Ovary (tissue), 7 donors: ENCODE measurements at regions not wholly inside any gene's neighbourhood (a gene's known extent, or its start where the extent isn't known, plus 50 kb on each side); places are given as distances from the start of the nearest gene placed in this dataset.
"Not testable (repeated sequence)": the region's sequence is repeated elsewhere in the genome, so short reads cannot be mapped to it uniquely, and the experiment has no call there.

Source experiments
- DNase-seq, 5 donors: peaks; one replicate each; pipeline ENCODE4 v3.0.0-alpha.2; 2019 to 2020
- H3K27ac ChIP-seq, 2 donors: fragments of 200-600 bp; one replicate each; pipeline versions ENCODE4 v1.5.1 to v1.8.0; 2019 to 2022
- H3K27me3 ChIP-seq: fragments of 200-600 bp; one replicate; pipeline ENCODE4 v1.8.0; 2022
- H3K36me3 ChIP-seq: fragments of 200-600 bp; sonication (generic); one replicate; pipeline ENCODE4 v1.5.1; 2019
- H3K4me1 ChIP-seq: one replicate; pipeline ENCODE4 v1.8.1; 2013; ENCODE audit warnings: mild to moderate bottlenecking, moderate library complexity; ENCODE audit not compliant: insufficient read depth
- H3K4me3 ChIP-seq: fragments of 200-600 bp; sonication (generic); one replicate; pipeline ENCODE4 v1.5.1; 2017
- H3K9me3 ChIP-seq, 2 donors: fragments of 200-600 bp in 1 of 2; sonication (generic) in 1 of 2; one replicate each; pipeline versions ENCODE4 v1.5.1 to v1.8.1; 2013 to 2019; ENCODE audit warnings: mild to moderate bottlenecking in 1 of 2, moderate library complexity in 1 of 2
- EP300 ChIP-seq: sonication (generic); formaldehyde crosslinking; IDR thresholded peaks from one replicate; pipeline ENCODE4 v1.6.1; 2017; ENCODE audit warnings: antibody characterized with exemption
- POLR2A ChIP-seq: fragments of 450-650 bp; IDR thresholded peaks from one replicate; pipeline ENCODE4 v1.6.1; 2017; ENCODE audit warnings: antibody characterized with exemption, mild to moderate bottlenecking, moderate library complexity
- WGBS, 3 donors: extraction: QIAGEN DNeasy Blood & Tissue Kit in 1 of 3; methylation state at CpG; one replicate each; pipeline versions ENCODE4 v1.1.5 to v1.1.7; 2013 to 2017; 5-methylcytosine and 5-hydroxymethylcytosine counted together
- intact Hi-C, 4 donors: fragments of 100-400 bp; cut with DNase I; formaldehyde crosslinking; loops; one replicate each; pipeline versions ENCODE4 v1.11.0 to v1.15.1; 2022 to 2023
- TF ChIP-seq, protein P1 (sequence below), 3 donors: fragments of 450-650 bp in 2 of 3; fragments of 200-600 bp in 1 of 3; IDR thresholded peaks; one replicate each; pipeline versions ENCODE4 v1.5.1 to v1.8.0; 2016 to 2022; ENCODE audit warnings: antibody characterized with exemption in 3 of 3, mild to moderate bottlenecking in 1 of 3
- donor health status: DM: no; HTN: no; CAD: no; lungs with moderate emphysema.
- donor health status: DM: no; HTN: no; CAD: no.
- donor health status: Bipolar disorder and iron deficiency.
- donor health status: DM: no; HTN: no; CAD: no.
- donor health status: DM: yes; HTN: yes; CAD: no.

DNA sequence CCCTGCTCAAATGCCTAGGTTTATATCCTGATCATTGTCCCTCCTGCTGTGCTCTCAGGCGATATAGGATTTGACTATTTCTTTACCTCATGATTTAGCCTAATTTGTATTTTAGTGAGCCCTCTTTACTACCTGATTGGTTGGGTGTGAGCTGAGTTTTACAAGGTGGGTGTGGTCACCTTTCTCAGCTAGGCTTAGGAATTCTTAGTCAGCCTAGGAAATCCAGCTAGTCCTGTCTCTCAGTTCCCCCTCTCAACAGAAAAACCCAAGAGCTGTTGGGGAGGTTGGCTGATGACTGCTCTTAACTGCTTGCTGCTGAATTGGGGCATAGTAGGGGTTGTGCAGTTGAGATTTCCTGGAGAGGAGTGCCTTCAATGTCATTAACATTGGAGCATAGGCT is 100.5 kb upstream of the AADAT start:
- no peak overlapping the region for H3K27ac ChIP-seq
- WGBS, 3 donors = 82 to 100% (median 91%) methylated on average over 1 of the region's 1 CpG
- intact Hi-C loops = no loop called here
- H3K4me3 ChIP-seq = no peak overlapping the region
- no peaks in the 10 kb centered on the region for H3K4me1 ChIP-seq
- no peaks in the 10 kb centered on the region for H3K9me3 ChIP-seq
- DNase-seq = no peak
- no peaks in the 10 kb centered on the region for H3K36me3 ChIP-seq
- TF ChIP-seq, protein P1, sequence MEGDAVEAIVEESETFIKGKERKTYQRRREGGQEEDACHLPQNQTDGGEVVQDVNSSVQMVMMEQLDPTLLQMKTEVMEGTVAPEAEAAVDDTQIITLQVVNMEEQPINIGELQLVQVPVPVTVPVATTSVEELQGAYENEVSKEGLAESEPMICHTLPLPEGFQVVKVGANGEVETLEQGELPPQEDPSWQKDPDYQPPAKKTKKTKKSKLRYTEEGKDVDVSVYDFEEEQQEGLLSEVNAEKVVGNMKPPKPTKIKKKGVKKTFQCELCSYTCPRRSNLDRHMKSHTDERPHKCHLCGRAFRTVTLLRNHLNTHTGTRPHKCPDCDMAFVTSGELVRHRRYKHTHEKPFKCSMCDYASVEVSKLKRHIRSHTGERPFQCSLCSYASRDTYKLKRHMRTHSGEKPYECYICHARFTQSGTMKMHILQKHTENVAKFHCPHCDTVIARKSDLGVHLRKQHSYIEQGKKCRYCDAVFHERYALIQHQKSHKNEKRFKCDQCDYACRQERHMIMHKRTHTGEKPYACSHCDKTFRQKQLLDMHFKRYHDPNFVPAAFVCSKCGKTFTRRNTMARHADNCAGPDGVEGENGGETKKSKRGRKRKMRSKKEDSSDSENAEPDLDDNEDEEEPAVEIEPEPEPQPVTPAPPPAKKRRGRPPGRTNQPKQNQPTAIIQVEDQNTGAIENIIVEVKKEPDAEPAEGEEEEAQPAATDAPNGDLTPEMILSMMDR (IDR thresholded peaks at IDR 0.05) = no peak
- TF ChIP-seq POLR2A (no peak), EP300 (no peak)
- no peaks in the 10 kb centered on the region for H3K27me3 ChIP-seq

DNA sequence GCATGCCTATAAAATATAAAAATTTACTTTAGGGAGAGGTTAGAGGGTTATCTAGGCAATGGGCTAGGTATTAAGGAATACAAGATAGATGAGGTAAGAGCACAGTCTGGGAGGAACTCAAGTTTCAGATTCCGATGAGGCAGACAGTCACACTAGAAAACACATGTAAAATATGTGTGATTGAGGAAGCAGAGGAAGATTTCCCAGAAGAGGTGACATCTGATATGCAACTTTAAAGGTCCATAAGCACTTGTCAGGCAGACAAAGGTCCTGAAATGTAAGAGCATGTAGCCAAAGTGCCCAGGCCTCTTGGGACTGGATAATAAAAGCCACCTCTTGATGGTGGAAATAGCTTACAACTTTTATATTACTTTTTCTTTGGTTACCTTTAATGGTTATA is 81.1 kb upstream of the AADAT start:
- TF ChIP-seq, protein P1 (IDR thresholded peaks at IDR 0.05) = no peak
- TF ChIP-seq EP300 (no peak), POLR2A (no peak)
- no peak overlapping the region for H3K27ac ChIP-seq
- H3K4me1 ChIP-seq = no peaks in the 10 kb centered on the region
- no peak overlapping the region for H3K4me3 ChIP-seq
- H3K27me3 ChIP-seq = no peaks in the 10 kb centered on the region
- DNase-seq = no peak
- H3K9me3 ChIP-seq = peaks cover 0 to 4% of the 10 kb centered on the region in 2 donors
- no peaks in the 10 kb centered on the region for H3K36me3 ChIP-seq
- intact Hi-C loops = no loop called here
- WGBS, 3 donors = 16 to 26% (median 23%) methylated on average over 1 of the region's 1 CpG

DNA sequence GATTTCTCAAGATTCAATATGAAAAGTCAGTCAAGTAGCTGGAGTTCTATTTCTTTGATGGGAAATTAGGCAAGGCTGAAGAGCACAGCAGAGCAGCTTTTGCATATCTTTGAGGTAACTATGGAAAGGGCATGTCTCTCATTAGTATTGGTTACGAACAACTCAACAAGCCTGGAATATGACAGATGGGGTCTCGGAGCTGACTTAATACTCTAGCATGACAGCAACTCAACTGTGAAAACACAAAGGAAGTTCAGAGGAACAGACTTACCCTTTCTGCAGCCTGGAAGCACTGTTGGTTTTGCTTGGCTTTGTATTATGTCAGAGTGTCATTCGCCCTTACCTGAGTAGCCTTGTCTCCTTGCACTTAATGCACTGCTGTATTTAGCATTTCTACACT is 79.9 kb upstream of the AADAT start:
- no peaks in the 10 kb centered on the region for H3K4me1 ChIP-seq
- WGBS, 3 donors = 67 to 85% (median 71%) methylated on average over 3 of the region's 3 CpGs
- H3K27ac ChIP-seq = no peak overlapping the region
- peaks cover 0 to 4% of the 10 kb centered on the region in 2 donors for H3K9me3 ChIP-seq
- DNase-seq = no peak
- TF ChIP-seq POLR2A (no peak), EP300 (no peak)
- TF ChIP-seq, protein P1 (IDR thresholded peaks at IDR 0.05) = no peak
- no peaks in the 10 kb centered on the region for H3K36me3 ChIP-seq
- intact Hi-C loops = no loop called here
- no peaks in the 10 kb centered on the region for H3K27me3 ChIP-seq
- no peak overlapping the region for H3K4me3 ChIP-seq

DNA sequence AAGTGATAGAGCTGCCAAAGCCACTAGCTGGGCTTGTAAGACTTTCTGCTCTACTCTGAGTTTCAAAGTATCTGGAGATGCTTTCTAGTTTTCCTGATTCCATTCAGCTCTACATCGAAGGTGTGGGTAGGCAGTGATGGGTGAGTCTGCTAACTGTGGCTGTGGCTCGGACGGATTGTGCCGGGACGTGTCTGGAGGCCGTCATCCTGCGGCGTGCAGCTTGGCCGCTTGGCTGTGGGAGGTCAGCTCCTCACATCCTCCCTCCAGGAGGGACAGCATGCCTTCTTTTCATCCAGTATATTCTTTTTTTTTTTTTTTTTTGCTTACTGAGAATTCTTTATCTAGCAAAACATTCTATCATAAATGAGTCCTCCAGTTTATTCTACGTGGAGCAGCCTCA is 77.9 kb upstream of the AADAT start:
- Histone ChIP-seq H3K9me3 (peaks cover 0 to 4% of the 10 kb centered on the region in 2 donors), H3K27me3 (no peaks in the 10 kb centered on the region), H3K27ac (no peak overlapping the region), H3K4me1 (no peaks in the 10 kb centered on the region), H3K4me3 (no peak overlapping the region), H3K36me3 (no peaks in the 10 kb centered on the region)
- 71 to 73% (median 72%) methylated on average over 10 of the region's 10 CpGs for WGBS, 3 donors
- TF ChIP-seq, protein P1 (IDR thresholded peaks at IDR 0.05) = no peak
- TF ChIP-seq POLR2A = no peak
- no peak for TF ChIP-seq EP300
- intact Hi-C loops = no loop called here
- no peak for DNase-seq

DNA sequence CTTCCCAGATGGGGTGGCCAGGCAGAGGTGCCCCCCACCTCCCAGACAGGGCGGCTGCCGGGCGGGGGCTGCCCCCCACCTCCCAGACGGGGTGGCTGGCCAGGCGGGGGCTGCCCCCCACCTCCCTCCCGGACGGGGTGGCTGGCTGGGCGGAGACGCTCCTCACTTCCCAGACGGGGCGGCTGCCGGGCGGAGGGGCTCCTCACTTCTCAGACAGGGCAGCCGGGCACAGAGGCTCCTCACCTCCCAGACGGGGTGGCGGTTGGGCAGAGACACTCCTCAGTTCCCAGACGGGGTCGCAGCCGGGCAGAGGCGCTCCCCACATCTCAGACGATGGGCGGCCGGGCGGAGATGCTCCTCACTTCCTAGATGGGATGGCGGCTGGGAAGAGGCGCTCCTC is 76.4 kb upstream of the AADAT start:
- 92 to 95% (median 94%) methylated on average over 14 to 26 of the region's 26 CpGs for WGBS, 3 donors
- H3K27ac ChIP-seq, H3K27me3 ChIP-seq, DNase-seq, H3K4me3 ChIP-seq, H3K9me3 ChIP-seq, intact Hi-C loops, H3K4me1 ChIP-seq, H3K36me3 ChIP-seq: not testable (repeated sequence)
